ENCODE measurements at regions not wholly inside any gene's neighbourhood (a gene's known extent, or its start where the extent isn't known, plus 50 kb on each side); places are given as distances from the start of the nearest gene placed in this dataset.

DNA sequence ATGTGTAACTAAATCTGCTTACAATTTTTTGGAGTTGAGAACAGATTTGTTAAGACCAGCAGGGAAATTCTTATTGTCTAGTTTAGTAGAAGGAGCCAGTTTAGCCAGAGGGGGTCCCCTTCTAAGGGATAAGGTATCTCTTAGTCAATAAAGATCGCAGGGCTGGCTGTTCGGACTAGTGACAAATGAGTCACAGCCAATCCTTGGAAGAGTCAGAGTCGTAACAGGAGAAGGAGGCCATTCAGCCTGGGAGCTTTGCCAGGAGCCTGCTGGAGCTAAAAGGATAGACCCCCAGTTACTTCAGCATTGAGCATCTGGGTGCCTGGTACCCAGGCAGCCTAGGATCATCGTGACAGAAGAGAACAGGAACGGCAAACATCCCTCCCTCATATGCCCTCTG is 191.6 kb upstream of the ARHGAP20 start:
- Histone ChIP-seq H3K4ac (ENCODE audit: low read length) (no peak overlapping the region), H3K18ac (ENCODE audit: low read length) (no peak overlapping the region)
- no peak for DNase-seq (ENCODE audit: low spot score)

GRCh38 chr11:110903378-110903777 is 191.1 kb upstream of the ARHGAP20 start:
- no CpG with 5 or more reads among the region's 3 CpGs for WGBS, 2 donors (ENCODE audit: extremely low coverage in 2 of 2, insufficient read length in 2 of 2, insufficient replicate concordance in 1 of 2)
- H3K4me3 ChIP-seq (ENCODE audit: low read length in 2 of 2), result no peak overlapping the region
- H3K9ac ChIP-seq (ENCODE audit: low read depth, low read length, poor library complexity), result no peak overlapping the region
- H3K27me3 ChIP-seq (ENCODE audit: control insufficient read depth in 3 of 3, insufficient read depth in 3 of 3, low read depth in 1 of 3, low read length in 3 of 3), result no peaks in the 10 kb centered on the region
- no peak overlapping the region for H4K8ac ChIP-seq (ENCODE audit: low read depth, low read length)
- no peak overlapping the region for H3K18ac ChIP-seq (ENCODE audit: low read length)
- H2AK5ac ChIP-seq (ENCODE audit: low read depth, low read length), result no peak overlapping the region
- H3K27ac ChIP-seq (replicated peaks; ENCODE audit: low read length), result no peak overlapping the region
- no peak for DNase-seq (ENCODE audit: low spot score)
- H3K23ac ChIP-seq (ENCODE audit: low read depth, low read length, poor library complexity), result no peak overlapping the region
- H3K4me2 ChIP-seq (ENCODE audit: insufficient read depth, low read length, poor library complexity, severe bottlenecking), result no peak overlapping the region
- no peak overlapping the region for H2BK12ac ChIP-seq (ENCODE audit: low read length)
- no peaks in the 10 kb centered on the region for H3K79me1 ChIP-seq (ENCODE audit: low read depth, low read length)
- no peak overlapping the region for H2BK5ac ChIP-seq (ENCODE audit: low read length)
- no peak overlapping the region for H2BK120ac ChIP-seq (ENCODE audit: low read depth, low read length)
- no peak overlapping the region for H2AFZ ChIP-seq (ENCODE audit: low read length)
- no peak overlapping the region for H3K14ac ChIP-seq (ENCODE audit: low read length)
- H2BK15ac ChIP-seq (ENCODE audit: low read length), result no peak overlapping the region
- no peak overlapping the region for H3K4ac ChIP-seq (ENCODE audit: low read length)
- H4K91ac ChIP-seq (ENCODE audit: low read depth, low read length, poor library complexity), result no peak overlapping the region
- H3K36me3 ChIP-seq (replicated peaks in 1 of 2; ENCODE audit: control insufficient read depth in 2 of 2, insufficient read depth in 2 of 2, low read length in 2 of 2), result no peaks in the 10 kb centered on the region
- no peaks in the 10 kb centered on the region for H3K4me1 ChIP-seq (ENCODE audit: control insufficient read depth in 2 of 2, insufficient read depth in 1 of 2, low read depth in 1 of 2, low read length in 2 of 2)
- H3K9me3 ChIP-seq (replicated peaks in 1 of 2; ENCODE audit: control insufficient read depth in 2 of 2, insufficient read depth in 1 of 2, low read depth in 1 of 2, low read length in 2 of 2), result no peaks in the 10 kb centered on the region

More for the DNA sequence above, 191.6 kb upstream of the ARHGAP20 start:
- Histone ChIP-seq H2BK5ac (ENCODE audit: low read length) (no peak overlapping the region), H2BK12ac (ENCODE audit: low read length) (no peak overlapping the region), H3K14ac (ENCODE audit: low read length) (no peak overlapping the region), H3K9ac (ENCODE audit: low read depth, low read length, poor library complexity) (no peak overlapping the region), H3K4me2 (ENCODE audit: insufficient read depth, low read length, poor library complexity, severe bottlenecking) (no peak overlapping the region), H2BK120ac (ENCODE audit: low read depth, low read length) (no peak overlapping the region), H3K23ac (ENCODE audit: low read depth, low read length, poor library complexity) (no peak overlapping the region), H4K91ac (ENCODE audit: low read depth, low read length, poor library complexity) (no peak overlapping the region), H3K27ac (replicated peaks; ENCODE audit: low read length) (no peak overlapping the region), H2BK15ac (ENCODE audit: low read length) (no peak overlapping the region), H2AK5ac (ENCODE audit: low read depth, low read length) (no peak overlapping the region), H3K4me1 (ENCODE audit: control insufficient read depth in 2 of 2, insufficient read depth in 1 of 2, low read depth in 1 of 2, low read length in 2 of 2) (no peaks in the 10 kb centered on the region), H3K9me3 (replicated peaks in 1 of 2; ENCODE audit: control insufficient read depth in 2 of 2, insufficient read depth in 1 of 2, low read depth in 1 of 2, low read length in 2 of 2) (no peaks in the 10 kb centered on the region), H4K8ac (ENCODE audit: low read depth, low read length) (no peak overlapping the region), H2AFZ (ENCODE audit: low read length) (no peak overlapping the region), H3K79me1 (ENCODE audit: low read depth, low read length) (no peaks in the 10 kb centered on the region), H3K36me3 (replicated peaks in 1 of 2; ENCODE audit: control insufficient read depth in 2 of 2, insufficient read depth in 2 of 2, low read length in 2 of 2) (no peaks in the 10 kb centered on the region), H3K27me3 (ENCODE audit: control insufficient read depth in 3 of 3, insufficient read depth in 3 of 3, low read depth in 1 of 3, low read length in 3 of 3) (no peaks in the 10 kb centered on the region), H3K4me3 (ENCODE audit: low read length in 2 of 2) (no peak overlapping the region)
- no CpG with 5 or more reads among the region's 5 CpGs for WGBS, 2 donors (ENCODE audit: extremely low coverage in 2 of 2, insufficient read length in 2 of 2, insufficient replicate concordance in 1 of 2)

DNA sequence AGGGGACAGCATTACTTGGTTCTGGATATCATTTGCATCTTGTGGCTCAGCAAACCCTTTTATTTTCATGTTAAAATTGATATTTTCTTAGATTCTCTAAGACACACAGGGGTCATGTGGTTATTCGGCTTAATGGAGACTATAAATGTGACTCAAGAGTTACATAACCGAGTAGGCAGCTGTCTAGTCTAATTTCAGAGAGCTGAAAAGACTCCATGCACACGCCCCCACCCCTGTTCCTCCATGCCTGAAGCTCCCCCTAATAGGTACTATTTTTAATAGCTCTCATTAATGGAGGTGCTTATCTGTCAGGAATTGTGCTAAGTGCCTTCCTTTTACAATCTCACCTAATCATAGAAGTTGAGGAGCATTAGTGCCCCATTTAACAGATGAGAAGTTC is 189.2 kb upstream of the ARHGAP20 start:
- Histone ChIP-seq H3K27me3 (ENCODE audit: control insufficient read depth in 3 of 3, insufficient read depth in 3 of 3, low read depth in 1 of 3, low read length in 3 of 3) (no peaks in the 10 kb centered on the region), H2BK5ac (ENCODE audit: low read length) (no peak overlapping the region), H3K9ac (ENCODE audit: low read depth, low read length, poor library complexity) (no peak overlapping the region), H3K14ac (ENCODE audit: low read length) (no peak overlapping the region), H4K91ac (ENCODE audit: low read depth, low read length, poor library complexity) (no peak overlapping the region), H3K23ac (ENCODE audit: low read depth, low read length, poor library complexity) (no peak overlapping the region), H3K4ac (ENCODE audit: low read length) (no peak overlapping the region), H3K4me3 (ENCODE audit: low read length in 2 of 2) (no peak overlapping the region), H3K36me3 (replicated peaks in 1 of 2; ENCODE audit: control insufficient read depth in 2 of 2, insufficient read depth in 2 of 2, low read length in 2 of 2) (no peaks in the 10 kb centered on the region), H2BK12ac (ENCODE audit: low read length) (no peak overlapping the region), H4K8ac (ENCODE audit: low read depth, low read length) (no peak overlapping the region), H2BK15ac (ENCODE audit: low read length) (no peak overlapping the region), H3K18ac (ENCODE audit: low read length) (no peak overlapping the region), H3K79me1 (ENCODE audit: low read depth, low read length) (no peaks in the 10 kb centered on the region), H3K9me3 (replicated peaks in 1 of 2; ENCODE audit: control insufficient read depth in 2 of 2, insufficient read depth in 1 of 2, low read depth in 1 of 2, low read length in 2 of 2) (no peaks in the 10 kb centered on the region), H3K4me2 (ENCODE audit: insufficient read depth, low read length, poor library complexity, severe bottlenecking) (no peak overlapping the region), H2AK5ac (ENCODE audit: low read depth, low read length) (no peak overlapping the region), H2AFZ (ENCODE audit: low read length) (no peak overlapping the region), H2BK120ac (ENCODE audit: low read depth, low read length) (no peak overlapping the region), H3K4me1 (ENCODE audit: control insufficient read depth in 2 of 2, insufficient read depth in 1 of 2, low read depth in 1 of 2, low read length in 2 of 2) (no peaks in the 10 kb centered on the region), H3K27ac (replicated peaks; ENCODE audit: low read length) (no peak overlapping the region)
- WGBS, 2 donors (ENCODE audit: extremely low coverage in 2 of 2, insufficient read length in 2 of 2, insufficient replicate concordance in 1 of 2), result no CpG with 5 or more reads among the region's 3 CpGs
- DNase-seq (ENCODE audit: low spot score), result no peak

DNA sequence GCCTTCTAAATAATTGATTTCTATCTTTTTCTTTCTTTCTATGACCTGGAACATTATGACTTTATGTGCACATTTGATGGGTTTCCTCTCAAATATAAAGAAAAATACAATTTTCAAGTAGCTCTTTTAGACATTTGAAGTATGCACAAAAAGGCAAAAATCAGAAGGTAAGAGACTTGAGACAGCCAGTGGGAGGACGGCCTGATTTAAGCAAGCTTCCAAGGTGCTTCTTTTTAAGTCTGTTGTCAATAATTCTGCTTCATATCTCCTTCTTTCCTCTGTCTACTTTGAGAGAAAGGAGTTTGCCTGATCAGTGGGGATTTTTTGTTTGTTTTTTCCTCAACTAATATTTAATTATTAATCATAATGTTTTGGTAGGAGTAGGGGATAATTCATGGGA is 188.2 kb upstream of the ARHGAP20 start:
- H3K4me1 ChIP-seq (ENCODE audit: control insufficient read depth in 2 of 2, insufficient read depth in 1 of 2, low read depth in 1 of 2, low read length in 2 of 2), result no peaks in the 10 kb centered on the region
- no peaks in the 10 kb centered on the region for H3K79me1 ChIP-seq (ENCODE audit: low read depth, low read length)
- H3K9ac ChIP-seq (ENCODE audit: low read depth, low read length, poor library complexity), result no peak overlapping the region
- H3K9me3 ChIP-seq (replicated peaks in 1 of 2; ENCODE audit: control insufficient read depth in 2 of 2, insufficient read depth in 1 of 2, low read depth in 1 of 2, low read length in 2 of 2), result no peaks in the 10 kb centered on the region
- no peak overlapping the region for H3K23ac ChIP-seq (ENCODE audit: low read depth, low read length, poor library complexity)
- H3K27me3 ChIP-seq (ENCODE audit: control insufficient read depth in 3 of 3, insufficient read depth in 3 of 3, low read depth in 1 of 3, low read length in 3 of 3), result no peaks in the 10 kb centered on the region
- WGBS, 2 donors (ENCODE audit: extremely low coverage in 2 of 2, insufficient read length in 2 of 2, insufficient replicate concordance in 1 of 2), result no CpG with 5 or more reads among the region's 1 CpG
- H3K4ac ChIP-seq (ENCODE audit: low read length), result no peak overlapping the region
- H3K4me3 ChIP-seq (ENCODE audit: low read length in 2 of 2), result no peak overlapping the region
- H3K14ac ChIP-seq (ENCODE audit: low read length), result no peak overlapping the region
- H2AFZ ChIP-seq (ENCODE audit: low read length), result no peak overlapping the region
- DNase-seq (ENCODE audit: low spot score), result no peak
- no peak overlapping the region for H2AK5ac ChIP-seq (ENCODE audit: low read depth, low read length)
- no peak overlapping the region for H4K8ac ChIP-seq (ENCODE audit: low read depth, low read length)
- H3K18ac ChIP-seq (ENCODE audit: low read length), result no peak overlapping the region
- no peaks in the 10 kb centered on the region for H3K36me3 ChIP-seq (replicated peaks in 1 of 2; ENCODE audit: control insufficient read depth in 2 of 2, insufficient read depth in 2 of 2, low read length in 2 of 2)
- H3K27ac ChIP-seq (replicated peaks; ENCODE audit: low read length), result no peak overlapping the region
- H4K91ac ChIP-seq (ENCODE audit: low read depth, low read length, poor library complexity), result no peak overlapping the region
- no peak overlapping the region for H2BK15ac ChIP-seq (ENCODE audit: low read length)
- no peak overlapping the region for H2BK12ac ChIP-seq (ENCODE audit: low read length)
- no peak overlapping the region for H2BK5ac ChIP-seq (ENCODE audit: low read length)
- no peak overlapping the region for H2BK120ac ChIP-seq (ENCODE audit: low read depth, low read length)
- H3K4me2 ChIP-seq (ENCODE audit: insufficient read depth, low read length, poor library complexity, severe bottlenecking), result no peak overlapping the region

All from neuronal stem cell (in vitro differentiated cells).